Aorta (tissue), 5 donors: ENCODE measurements at regions not wholly inside any gene's neighbourhood (a gene's known extent, or its start where the extent isn't known, plus 50 kb on each side); places are given as distances from the start of the nearest gene placed in this dataset.

Source experiments
- ATAC-seq: fragments of 200-7000 bp; cut with Tn5 transposase; one replicate; pipeline ENCODE4 v1.9.1; 2022; ENCODE audit warnings: moderate library complexity; ENCODE audit not compliant: low FRiP score
- DNase-seq, 2 donors: peaks; one replicate each; pipeline ENCODE4 v3.0.0-alpha.2; 2020
- H3K27ac ChIP-seq, 2 donors: one replicate each; pipeline ENCODE4 v1.5.1; 2013; ENCODE audit warnings: low read length in 2 of 2, mild to moderate bottlenecking in 2 of 2, moderate library complexity in 2 of 2, control low read depth in 1 of 2, inconsistent platforms in 1 of 2, low read depth in 1 of 2
- H3K27me3 ChIP-seq, 2 donors: one replicate each; pipeline ENCODE4 v1.6.1; 2013; ENCODE audit warnings: control low read depth in 1 of 2, low read length in 1 of 2, mild to moderate bottlenecking in 1 of 2, moderate library complexity in 1 of 2; ENCODE audit not compliant: insufficient read depth in 2 of 2, control insufficient read depth in 1 of 2
- H3K36me3 ChIP-seq, 2 donors: one replicate each; pipeline ENCODE4 v1.6.1; 2013; ENCODE audit warnings: control low read depth in 1 of 2, low read length in 1 of 2, mild to moderate bottlenecking in 1 of 2; ENCODE audit not compliant: insufficient read depth in 2 of 2, control insufficient read depth in 1 of 2
- H3K4me1 ChIP-seq, 2 donors: one replicate each; pipeline ENCODE4 v1.6.1; 2013; ENCODE audit warnings: low read length in 2 of 2, control low read depth in 1 of 2, mild to moderate bottlenecking in 1 of 2, moderate library complexity in 1 of 2; ENCODE audit not compliant: insufficient read depth in 2 of 2, control insufficient read depth in 1 of 2
- H3K4me3 ChIP-seq, 2 donors: one replicate each; pipeline ENCODE4 v1.5.1; 2013; ENCODE audit warnings: low read length in 2 of 2, control low read depth in 1 of 2, mild to moderate bottlenecking in 1 of 2
- H3K9me3 ChIP-seq: one replicate; pipeline ENCODE4 v1.6.1; 2013; ENCODE audit warnings: mild to moderate bottlenecking, low read length; ENCODE audit not compliant: control insufficient read depth
- WGBS, 2 donors: extraction: QIAGEN DNeasy Blood & Tissue Kit; methylation state at CpG; one replicate each; pipeline ENCODE4 v1.1.7; 2013; 5-methylcytosine and 5-hydroxymethylcytosine counted together
- intact Hi-C, 2 donors: fragments of 100-400 bp; cut with DNase I; formaldehyde crosslinking; loops; one replicate each; pipeline versions ENCODE4 v1.14.2 to v1.15.0; 2022
- donor health status: healthy with polysubstance abuse.
- donor health status: Bipolar disorder and iron deficiency.
- donor health status: DM: no; HTN: no; CAD: no.
- donor health status: DM: no; HTN: no; CAD: no.
- donor health status: DM: yes; HTN: yes; CAD: no.

- 31 to 37% methylated on average over 6 of the region's 6 CpGs for WGBS, 2 donors
- no peak overlapping the region for H3K27ac ChIP-seq
- H3K4me3 ChIP-seq: no peak overlapping the region
- H3K36me3 ChIP-seq: no peaks in the 10 kb centered on the region
- DNase-seq (no peak), ATAC-seq (no peak)
- intact Hi-C loops: no loop called here
- H3K9me3 ChIP-seq: no peaks in the 10 kb centered on the region
- peaks cover 0 to 3% of the 10 kb centered on the region in 2 donors for H3K27me3 ChIP-seq
- no peaks in the 10 kb centered on the region for H3K4me1 ChIP-seq
Observed at GRCh38 chr21:41090981-41091380, 77.0 kb upstream of the BACE2 start.

GRCh38 chr21:41091616-41092015, 76.3 kb upstream of the BACE2 start:
- DNase-seq: no peak
- intact Hi-C loops: no loop called here
- H3K4me3 ChIP-seq: no peak overlapping the region
- no peaks in the 10 kb centered on the region for H3K36me3 ChIP-seq
- H3K27me3 ChIP-seq: peaks cover 0 to 3% of the 10 kb centered on the region in 2 donors
- H3K4me1 ChIP-seq: no peaks in the 10 kb centered on the region
- H3K9me3 ChIP-seq: no peaks in the 10 kb centered on the region
- 9 to 10% methylated on average over 2 of the region's 2 CpGs for WGBS, 2 donors
- no peak overlapping the region for H3K27ac ChIP-seq
- no peak for ATAC-seq

- 94 to 95% methylated on average over 7 of the region's 7 CpGs for WGBS, 2 donors
- DNase-seq (no peak), ATAC-seq (no peak)
- Histone ChIP-seq H3K36me3 (no peaks in the 10 kb centered on the region), H3K27ac (no peak overlapping the region), H3K9me3 (no peaks in the 10 kb centered on the region), H3K4me3 (no peak overlapping the region), H3K4me1 (no peaks in the 10 kb centered on the region), H3K27me3 (peaks cover 0 to 3% of the 10 kb centered on the region in 2 donors)
- intact Hi-C loops: no loop called here
Observed at GRCh38 chr21:41092312-41092711, 75.6 kb upstream of the BACE2 start.

GRCh38 chr21:41095983-41096382, 72.0 kb upstream of the BACE2 start:
- H3K27me3 ChIP-seq: peaks cover 0 to 3% of the 10 kb centered on the region in 2 donors
- no peaks in the 10 kb centered on the region for H3K4me1 ChIP-seq
- WGBS, 2 donors: 42 to 56% methylated on average over 6 of the region's 6 CpGs
- intact Hi-C loops: no loop called here
- peaks cover 1% of the 10 kb centered on the region for H3K9me3 ChIP-seq
- DNase-seq: no peak
- H3K4me3 ChIP-seq: no peak overlapping the region
- H3K36me3 ChIP-seq: no peaks in the 10 kb centered on the region
- ATAC-seq: no peak
- no peak overlapping the region for H3K27ac ChIP-seq

- DNase-seq: no peak
- WGBS, 2 donors: 90 to 96% methylated on average over 1 of the region's 1 CpG
- H3K4me1 ChIP-seq: no peaks in the 10 kb centered on the region
- no peaks in the 10 kb centered on the region for H3K36me3 ChIP-seq
- H3K9me3 ChIP-seq: peaks cover 1% of the 10 kb centered on the region
- intact Hi-C loops: no loop called here
- H3K27me3 ChIP-seq: peaks cover 0 to 3% of the 10 kb centered on the region in 2 donors
- no peak overlapping the region for H3K4me3 ChIP-seq
- no peak overlapping the region for H3K27ac ChIP-seq
- ATAC-seq: no peak
Observed at GRCh38 chr21:41098076-41098475, 69.9 kb upstream of the BACE2 start.

- ATAC-seq (no peak), DNase-seq (no peak)
- intact Hi-C loops: no loop called here
- Histone ChIP-seq H3K27me3 (peaks cover 0 to 3% of the 10 kb centered on the region in 2 donors), H3K4me3 (no peak overlapping the region), H3K4me1 (no peaks in the 10 kb centered on the region), H3K36me3 (no peaks in the 10 kb centered on the region), H3K9me3 (peaks cover 1% of the 10 kb centered on the region), H3K27ac (no peak overlapping the region)
- 58 to 76% methylated on average over 2 of the region's 2 CpGs for WGBS, 2 donors
Observed at GRCh38 chr21:41098481-41099042, 69.4 kb upstream of the BACE2 start.

- Histone ChIP-seq H3K4me3 (no peak overlapping the region), H3K27me3 (no peaks in the 10 kb centered on the region), H3K4me1 (no peaks in the 10 kb centered on the region), H3K9me3 (peaks cover 5% of the 10 kb centered on the region), H3K36me3 (no peaks in the 10 kb centered on the region), H3K27ac (no peak overlapping the region)
- DNase-seq (no peak), ATAC-seq (no peak)
- 72 to 74% methylated on average over 4 of the region's 4 CpGs for WGBS, 2 donors
- intact Hi-C loops: no loop called here
Observed at GRCh38 chr21:41100826-41101550, 67.0 kb upstream of the BACE2 start.

GRCh38 chr21:41102281-41102680, 65.7 kb upstream of the BACE2 start:
- Histone ChIP-seq H3K27ac (no peak overlapping the region), H3K36me3 (no peaks in the 10 kb centered on the region), H3K4me3 (no peak overlapping the region), H3K4me1 (no peaks in the 10 kb centered on the region), H3K9me3 (peaks cover 5% of the 10 kb centered on the region), H3K27me3 (no peaks in the 10 kb centered on the region)
- 38 to 39% methylated on average over 6 of the region's 6 CpGs for WGBS, 2 donors
- DNase-seq (no peak), ATAC-seq (no peak)
- intact Hi-C loops: no loop called here

- no peaks in the 10 kb centered on the region for H3K4me1 ChIP-seq
- H3K27ac ChIP-seq: no peak overlapping the region
- no peaks in the 10 kb centered on the region for H3K27me3 ChIP-seq
- no peaks in the 10 kb centered on the region for H3K36me3 ChIP-seq
- ATAC-seq (peak; percentile 56), DNase-seq (no peak)
- peaks cover 4% of the 10 kb centered on the region for H3K9me3 ChIP-seq
- 74% methylated on average over 11 of the region's 11 CpGs for WGBS, 2 donors
- H3K4me3 ChIP-seq: no peak overlapping the region
- intact Hi-C loops: no loop called here
Observed at GRCh38 chr21:41107602-41108001, 60.4 kb upstream of the BACE2 start.
